SIG-M5 (cell line): ENCODE measurements at regions not wholly inside any gene's neighbourhood (a gene's known extent, or its start where the extent isn't known, plus 50 kb on each side); places are given as distances from the start of the nearest gene placed in this dataset.

Experiments
- DNase-seq: peaks from one replicate; lab custom pipeline; 2025; lab: John Stamatoyannopoulos, UW

- DNase-seq, result peak; percentile 30
These were observed 62.9 kb upstream of the XCR1 start for GRCh38 chr3:46090161-46090591.

- peak; percentile 81 for DNase-seq
These were observed 62.1 kb upstream of the XCR1 start for GRCh38 chr3:46089237-46090011.

- no peak for DNase-seq
These were observed 60.6 kb upstream of the XCR1 start for GRCh38 chr3:46087871-46088270.

GRCh38 chr3:46086986-46087385 lies 59.7 kb upstream of the XCR1 start:
- DNase-seq, result no peak

DNA sequence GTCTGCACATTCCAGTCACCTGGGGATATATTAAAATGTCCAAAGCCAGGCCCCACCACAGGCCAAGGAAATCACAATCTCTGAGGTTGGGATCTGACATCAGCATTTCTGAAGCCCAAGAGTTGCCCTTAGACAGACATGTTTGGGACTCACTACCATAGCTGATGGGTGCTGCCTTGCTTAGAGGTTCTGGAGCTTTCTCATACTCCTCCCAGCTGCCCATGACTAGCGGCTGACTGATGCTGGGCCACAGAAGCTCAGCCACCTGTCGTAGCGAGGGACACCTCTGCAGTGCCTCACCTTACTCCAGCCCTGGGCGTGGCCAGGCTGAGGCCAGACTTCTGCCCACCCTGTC lies 58.8 kb upstream of the XCR1 start:
- DNase-seq, result no peak

GRCh38 chr3:46085421-46086082 lies 58.3 kb upstream of the XCR1 start:
- DNase-seq, result no peak

DNA sequence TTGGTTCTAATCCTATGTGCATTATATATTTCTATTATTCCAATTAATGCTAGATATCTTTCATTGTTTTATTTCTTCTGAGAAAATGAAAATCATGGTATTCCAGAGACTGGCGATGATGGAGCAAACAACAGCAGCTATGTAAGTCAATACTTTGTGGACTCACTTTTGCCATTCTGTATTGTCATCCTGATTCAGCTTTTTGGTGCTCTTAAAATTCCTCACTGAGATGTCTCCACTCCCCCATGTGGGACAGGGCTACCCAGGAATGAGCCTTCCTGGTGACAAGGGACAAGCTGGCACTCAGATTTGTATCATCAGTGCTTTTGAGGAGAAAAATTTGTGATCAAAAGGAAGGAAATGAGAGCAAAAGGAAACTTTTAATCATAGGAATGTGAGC lies 56.7 kb upstream of the XCR1 start:
- DNase-seq, result no peak

- no peak for DNase-seq
These were observed 55.6 kb upstream of the XCR1 start for GRCh38 chr3:46082849-46083248.

- DNase-seq, result no peak
These were observed 54.7 kb upstream of the XCR1 start for GRCh38 chr3:46082021-46082420.

GRCh38 chr3:46080969-46081345 lies 53.7 kb upstream of the XCR1 start:
- no peak for DNase-seq

DNA sequence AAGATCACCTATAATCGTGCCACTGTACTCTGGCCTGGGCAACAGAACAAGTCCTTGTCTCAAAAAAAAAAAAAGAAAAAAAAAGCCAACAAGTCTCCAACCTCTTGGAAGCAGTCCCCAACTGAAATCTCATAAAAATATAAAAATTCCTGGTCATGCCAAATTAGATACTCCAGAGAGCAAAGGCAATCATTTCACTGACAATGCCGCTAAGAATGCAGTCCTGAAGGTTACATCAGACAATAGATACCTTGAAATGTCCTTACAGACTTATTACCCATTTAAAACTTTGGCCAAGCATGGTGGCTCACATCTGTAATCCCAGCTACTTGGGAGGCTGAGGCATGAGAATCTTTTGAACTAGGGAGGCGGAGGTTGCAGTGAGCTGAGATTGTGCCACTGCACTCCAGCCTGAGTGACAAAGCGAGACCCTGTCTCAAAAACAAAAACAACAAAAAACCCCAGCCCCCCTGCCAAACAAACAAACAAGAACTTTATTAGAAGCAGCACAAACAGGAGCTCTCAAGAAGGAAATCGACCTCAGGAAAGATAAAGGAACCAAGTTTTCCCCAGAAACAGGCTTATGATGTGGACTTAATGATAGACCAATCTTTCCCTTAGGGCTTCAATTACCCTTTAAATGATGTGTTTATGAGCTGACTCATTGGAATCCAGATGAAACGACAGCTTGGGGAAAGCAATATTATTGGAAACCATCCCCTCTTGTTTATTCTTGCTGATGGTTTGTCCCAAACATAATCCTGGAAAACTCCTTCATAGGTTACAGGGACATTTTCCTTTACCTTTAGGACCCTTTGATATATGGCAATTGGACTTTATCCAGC lies 53.1 kb upstream of the XCR1 start:
- DNase-seq, result no peak

DNA sequence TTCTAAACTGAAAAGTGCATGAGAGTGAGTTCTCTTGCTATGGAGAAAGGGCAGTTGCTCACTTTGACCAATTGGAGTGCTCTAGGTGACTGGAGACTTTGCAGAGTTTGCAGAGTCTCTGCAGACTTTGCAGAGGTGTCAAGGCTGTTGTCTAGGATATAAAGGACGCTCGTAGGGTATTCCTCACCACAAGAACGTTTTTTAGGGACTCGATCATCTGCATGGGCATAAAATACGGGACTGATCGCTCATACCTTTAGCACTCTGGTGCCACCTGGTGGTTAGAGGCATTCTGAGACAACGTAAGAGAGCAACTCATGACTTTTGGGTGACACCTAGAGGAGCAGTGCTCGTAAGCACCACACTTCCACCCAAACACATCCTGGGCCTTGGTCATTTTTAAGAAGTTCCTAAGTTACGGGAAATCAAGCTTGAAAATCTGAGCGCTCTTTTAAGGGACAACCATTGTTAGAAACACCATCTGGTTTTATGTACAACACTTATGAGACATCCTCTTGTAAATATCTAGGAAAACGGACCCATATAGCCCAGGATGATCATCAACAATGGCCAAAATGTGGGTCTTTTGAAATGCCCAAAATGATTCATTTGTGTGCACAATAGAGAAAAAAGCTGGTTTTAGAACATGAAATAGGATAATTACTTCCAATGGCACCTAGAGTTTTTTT lies 51.6 kb upstream of the XCR1 start:
- peak; percentile 42 for DNase-seq
